ENCODE measurements at regions not wholly inside any gene's neighbourhood (a gene's known extent, or its start where the extent isn't known, plus 50 kb on each side); places are given as distances from the start of the nearest gene placed in this dataset.

DNA sequence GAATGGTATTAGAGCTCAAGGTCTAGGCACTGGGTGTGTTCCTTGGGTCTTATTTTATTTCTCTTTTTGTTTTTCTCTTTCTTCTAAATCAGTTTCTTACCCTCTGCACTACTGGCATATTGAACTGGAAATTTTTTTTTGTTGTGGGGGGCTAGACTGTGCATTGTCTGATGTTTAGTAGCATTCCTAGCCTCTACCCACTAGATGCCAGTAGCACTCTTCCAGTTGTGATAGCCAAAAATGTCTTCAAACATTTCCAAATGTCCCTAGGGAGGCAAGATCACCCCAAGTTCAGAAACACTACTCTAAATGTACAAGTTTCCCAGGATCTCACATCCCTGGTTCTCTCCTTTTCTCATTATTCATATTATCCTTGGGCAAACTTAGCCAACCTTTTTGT, 69.8 kb upstream of the AMOT start:
- Histone ChIP-seq H3K9me3 (ENCODE audit: low read length) (no peaks in the 10 kb centered on the region), H3K4me3 (ENCODE audit: low read depth, low read length, poor library complexity, severe bottlenecking) (no peak overlapping the region), H4K20me1 (ENCODE audit: insufficient read depth, low read length) (no peaks in the 10 kb centered on the region), H3K9me2 (ENCODE audit: low read depth, low read length) (no peaks in the 10 kb centered on the region), H3K27me3 (ENCODE audit: insufficient read depth, low read length) (no peaks in the 10 kb centered on the region), H3F3A (ENCODE audit: insufficient read depth, low read length) (no peaks in the 10 kb centered on the region), H3K4me1 (ENCODE audit: insufficient read depth, low read length, severe bottlenecking) (no peaks in the 10 kb centered on the region), H3K9ac (ENCODE audit: low read length) (no peak overlapping the region), H3K36me3 (ENCODE audit: insufficient read depth, low read length) (no peaks in the 10 kb centered on the region), H3K4me2 (ENCODE audit: low read length) (no peak overlapping the region), H3K27ac (ENCODE audit: low read depth, low read length, poor library complexity, severe bottlenecking) (no peak overlapping the region), H3K79me2 (ENCODE audit: insufficient read depth, low read length) (no peaks in the 10 kb centered on the region), H2AFZ (ENCODE audit: low read length) (no peak overlapping the region)
- no peak for TF ChIP-seq CTCF (IDR thresholded peaks at IDR 0.05; ENCODE audit: low read length)
- no peak for TF ChIP-seq EZH2 (IDR thresholded peaks at IDR 0.05; ENCODE audit: borderline replicate concordance, low read length)

DNA sequence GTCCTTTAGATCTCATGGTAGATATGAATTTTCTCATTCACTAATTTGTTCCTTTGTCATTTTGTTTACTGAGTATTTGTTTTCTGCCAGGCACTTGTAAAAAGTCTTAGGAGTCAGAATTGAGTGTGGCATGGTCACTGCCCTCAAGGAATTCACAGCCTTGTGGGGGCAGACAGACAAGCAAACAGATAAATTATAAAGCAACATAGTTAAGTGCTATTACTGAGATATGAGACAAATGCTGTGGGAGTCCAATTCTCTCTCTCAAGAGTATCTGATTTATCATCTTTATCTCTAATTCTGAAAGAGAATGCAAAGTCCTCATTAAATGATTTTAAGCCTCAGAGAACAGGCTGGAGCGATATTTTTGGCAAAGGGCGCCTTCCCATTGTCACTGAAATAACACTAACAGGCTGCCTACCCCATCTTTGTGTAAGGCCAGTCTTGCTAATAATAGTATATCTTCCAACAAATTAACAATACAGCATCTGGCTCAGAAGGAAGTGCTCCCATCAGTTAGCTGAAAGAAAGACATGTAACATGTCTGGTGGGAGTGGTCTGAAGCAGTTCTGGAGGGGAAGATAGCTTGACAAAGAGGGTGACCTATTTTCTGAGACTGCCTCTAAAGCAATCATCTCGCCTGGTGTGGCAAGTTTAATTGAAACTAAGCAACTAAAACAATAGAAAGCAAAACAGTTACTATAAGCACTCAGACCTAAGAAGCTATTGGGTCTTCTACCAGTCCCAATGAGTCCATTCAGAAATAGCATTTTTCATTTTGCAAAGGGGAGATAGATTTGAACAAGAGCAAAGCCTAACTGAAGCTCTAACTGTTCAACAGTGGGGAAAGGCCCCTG, 61.5 kb upstream of the AMOT start:
- Histone ChIP-seq H3K9me2 (ENCODE audit: low read depth, low read length) (no peaks in the 10 kb centered on the region), H3F3A (ENCODE audit: insufficient read depth, low read length) (no peaks in the 10 kb centered on the region), H3K27ac (ENCODE audit: low read depth, low read length, poor library complexity, severe bottlenecking) (no peak overlapping the region), H3K9ac (ENCODE audit: low read length) (no peak overlapping the region), H3K4me2 (ENCODE audit: low read length) (no peak overlapping the region), H3K27me3 (ENCODE audit: insufficient read depth, low read length) (no peaks in the 10 kb centered on the region), H2AFZ (ENCODE audit: low read length) (no peak overlapping the region), H3K79me2 (ENCODE audit: insufficient read depth, low read length) (no peaks in the 10 kb centered on the region), H4K20me1 (ENCODE audit: insufficient read depth, low read length) (no peaks in the 10 kb centered on the region), H3K4me3 (ENCODE audit: low read depth, low read length, poor library complexity, severe bottlenecking) (no peak overlapping the region), H3K36me3 (ENCODE audit: insufficient read depth, low read length) (no peaks in the 10 kb centered on the region), H3K9me3 (ENCODE audit: low read length) (no peaks in the 10 kb centered on the region), H3K4me1 (ENCODE audit: insufficient read depth, low read length, severe bottlenecking) (no peaks in the 10 kb centered on the region)
- TF ChIP-seq CTCF (IDR thresholded peaks at IDR 0.05; ENCODE audit: low read length) = no peak
- TF ChIP-seq EZH2 (IDR thresholded peaks at IDR 0.05; ENCODE audit: borderline replicate concordance, low read length) = no peak

DNA sequence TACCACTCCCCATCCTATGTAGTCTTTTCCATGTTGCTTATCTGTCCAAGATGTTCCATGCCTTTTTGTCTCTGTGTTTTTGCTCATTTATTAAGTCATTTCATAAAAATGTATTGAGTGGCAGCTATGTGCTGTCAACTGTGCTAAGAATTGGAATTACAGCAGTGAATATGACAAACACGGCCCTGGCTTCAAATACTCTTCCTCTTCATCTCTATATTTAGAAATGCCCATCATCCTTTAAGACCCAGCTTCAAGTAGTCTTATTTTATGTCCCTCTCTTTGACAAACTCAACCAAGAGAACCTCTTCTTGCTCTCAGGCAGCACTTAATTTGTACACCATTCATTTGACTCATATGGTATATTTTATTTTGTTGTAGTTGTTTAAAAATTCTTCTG, 55.4 kb upstream of the AMOT start:
- Histone ChIP-seq H3K36me3 (ENCODE audit: insufficient read depth, low read length) (no peaks in the 10 kb centered on the region), H3K4me3 (ENCODE audit: low read depth, low read length, poor library complexity, severe bottlenecking) (no peak overlapping the region), H4K20me1 (ENCODE audit: insufficient read depth, low read length) (no peaks in the 10 kb centered on the region), H3K79me2 (ENCODE audit: insufficient read depth, low read length) (no peaks in the 10 kb centered on the region), H3K9me2 (ENCODE audit: low read depth, low read length) (no peaks in the 10 kb centered on the region), H3K27me3 (ENCODE audit: insufficient read depth, low read length) (no peaks in the 10 kb centered on the region), H3K27ac (ENCODE audit: low read depth, low read length, poor library complexity, severe bottlenecking) (no peak overlapping the region), H3K9ac (ENCODE audit: low read length) (no peak overlapping the region), H3K9me3 (ENCODE audit: low read length) (no peaks in the 10 kb centered on the region), H3K4me2 (ENCODE audit: low read length) (no peak overlapping the region), H3K4me1 (ENCODE audit: insufficient read depth, low read length, severe bottlenecking) (no peaks in the 10 kb centered on the region), H2AFZ (ENCODE audit: low read length) (no peak overlapping the region), H3F3A (ENCODE audit: insufficient read depth, low read length) (no peaks in the 10 kb centered on the region)
- TF ChIP-seq EZH2 (IDR thresholded peaks at IDR 0.05; ENCODE audit: borderline replicate concordance, low read length) = no peak
- no peak for TF ChIP-seq CTCF (IDR thresholded peaks at IDR 0.05; ENCODE audit: low read length)

Data from OCI-LY1 (cell line).